Common myeloid progenitor, CD34-positive (primary cell): ENCODE measurements at regions not wholly inside any gene's neighbourhood (a gene's known extent, or its start where the extent isn't known, plus 50 kb on each side); places are given as distances from the start of the nearest gene placed in this dataset.

ENCODE experiments used
- CTCF ChIA-PET: fragments of 350-600 bp; sonication (Branson Sonifier 250); formaldehyde crosslinking; loops from one replicate; lab custom pipeline; 2021; ENCODE audit warnings: antibody characterized with exemption; lab: Charles Lee
- POLR2A ChIA-PET: fragments of 350-600 bp; sonication (Branson Sonifier 250); formaldehyde crosslinking; loops from one replicate; lab custom pipeline; 2021; ENCODE audit warnings: antibody characterized with exemption; lab: Charles Lee
- DNase-seq, 3 donors: peaks; one replicate each; pipeline versions ENCODE4 v3.0.0 to v3.0.0-alpha.2; 2013
- H3K27ac ChIP-seq, 2 experiments: 1 replicate in 1 of 2; 2 replicates in 1 of 2; pipeline ENCODE4 v1.7.0; 2013; ENCODE audit warnings: inconsistent platforms in 2 of 2, low read length in 2 of 2, mild to moderate bottlenecking in 2 of 2, low read depth in 1 of 2, moderate library complexity in 1 of 2; ENCODE audit not compliant: severe bottlenecking in 2 of 2, insufficient read depth in 1 of 2, poor library complexity in 1 of 2
- H3K27me3 ChIP-seq, 5 experiments: replicated peaks in 2 of 5; 1 replicate in 3 of 5; 2 replicates in 2 of 5; pipeline versions ENCODE4 v1.6.1 to v1.7.0; 2013; ENCODE audit warnings: low read length in 4 of 5, mild to moderate bottlenecking in 2 of 5, moderate library complexity in 2 of 5, inconsistent platforms in 1 of 5; ENCODE audit not compliant: insufficient read depth in 5 of 5, control insufficient read depth in 4 of 5
- H3K36me3 ChIP-seq, 4 experiments: 1 replicate in 2 of 4; 2 replicates in 2 of 4; pipeline versions ENCODE4 v1.6.1 to v1.7.0; 2013; ENCODE audit warnings: low read length in 3 of 4, control low read depth in 1 of 4, mild to moderate bottlenecking in 1 of 4; ENCODE audit not compliant: control insufficient read depth in 4 of 4, insufficient read depth in 4 of 4
- H3K4me1 ChIP-seq, 4 experiments: 1 replicate in 3 of 4; 2 replicates in 1 of 4; pipeline versions ENCODE4 v1.6.1 to v1.7.1; 2013; ENCODE audit warnings: low read length in 3 of 4, mild to moderate bottlenecking in 3 of 4, control low read depth in 1 of 4, inconsistent platforms in 1 of 4, moderate library complexity in 1 of 4; ENCODE audit not compliant: control insufficient read depth in 4 of 4, insufficient read depth in 4 of 4; ENCODE audit errors: control extremely low read depth in 1 of 4
- H3K4me3 ChIP-seq, 7 experiments: 1 replicate in 4 of 7; 2 replicates in 3 of 7; pipeline versions ENCODE4 v1.5.1 to v1.7.0; 2013; ENCODE audit warnings: mild to moderate bottlenecking in 7 of 7, low read length in 6 of 7, moderate library complexity in 6 of 7, inconsistent platforms in 2 of 7, low read depth in 2 of 7, control low read depth in 1 of 7; ENCODE audit not compliant: insufficient read depth in 4 of 7, control insufficient read depth in 1 of 7; ENCODE audit errors: extremely low read depth in 1 of 7
- H3K9me3 ChIP-seq, 5 experiments: 1 replicate in 4 of 5; 2 replicates in 1 of 5; pipeline versions ENCODE4 v1.6.1 to v1.7.1; 2013; ENCODE audit warnings: low read length in 4 of 5, mild to moderate bottlenecking in 2 of 5, inconsistent platforms in 1 of 5, low read depth in 1 of 5, moderate library complexity in 1 of 5; ENCODE audit not compliant: control insufficient read depth in 4 of 5, insufficient read depth in 2 of 5; ENCODE audit errors: control extremely low read depth in 1 of 5
- WGBS: methylation state at CpG from one replicate; pipeline ENCODE4 v1.1.5; 2013; ENCODE audit not compliant: insufficient coverage; 5-methylcytosine and 5-hydroxymethylcytosine counted together

DNA sequence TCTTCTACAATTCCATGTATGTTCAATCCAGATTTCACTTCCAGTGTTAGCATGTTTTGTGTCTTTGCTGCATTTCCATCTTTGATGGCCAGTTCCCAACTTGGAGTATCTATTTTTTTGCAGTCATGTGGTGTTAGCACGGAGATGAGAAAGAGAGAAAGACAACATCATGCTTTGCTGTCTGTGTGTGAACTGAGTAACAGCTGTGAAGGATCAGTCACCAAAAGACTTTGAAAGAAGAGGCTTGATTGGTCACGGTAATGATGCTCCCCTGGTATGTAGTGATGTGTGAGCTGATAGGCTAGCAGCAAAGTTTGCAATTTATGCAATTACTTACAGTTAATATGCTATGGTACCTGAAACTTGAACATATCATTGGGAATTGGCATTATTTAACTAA is 731.3 kb upstream of the NRSN1 start:
- H3K36me3 ChIP-seq, result no peaks in the 10 kb centered on the region
- POLR2A ChIA-PET, result no interaction called here
- WGBS, result 100% methylated on average over 2 of the region's 2 CpGs
- CTCF ChIA-PET, result no interaction called here
- no peaks in the 10 kb centered on the region for H3K4me1 ChIP-seq
- no peak for DNase-seq
- no peak overlapping the region for H3K4me3 ChIP-seq
- no peaks in the 10 kb centered on the region for H3K27me3 ChIP-seq
- no peaks in the 10 kb centered on the region for H3K9me3 ChIP-seq
- H3K27ac ChIP-seq, result no peak overlapping the region

DNA sequence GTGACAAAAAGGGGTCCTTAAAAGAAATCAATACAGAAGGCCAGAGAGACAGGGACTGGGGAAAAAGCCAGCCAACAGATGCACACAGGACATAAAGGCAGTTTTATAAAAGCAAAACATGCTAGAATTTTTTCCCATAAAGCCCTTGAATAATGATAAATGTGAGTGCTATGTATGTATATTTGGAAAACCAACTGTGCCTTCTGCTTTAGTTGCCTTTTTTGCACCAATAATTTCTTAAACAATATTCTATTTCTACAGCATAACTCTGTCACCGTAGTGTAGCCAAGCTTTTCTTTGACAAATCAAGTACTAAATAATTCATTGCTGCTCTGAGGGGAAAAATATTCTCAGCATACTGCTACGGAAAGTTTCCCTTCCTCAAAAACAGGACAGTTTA is 730.6 kb upstream of the NRSN1 start:
- Histone ChIP-seq H3K4me1 (no peaks in the 10 kb centered on the region), H3K36me3 (no peaks in the 10 kb centered on the region), H3K9me3 (no peaks in the 10 kb centered on the region), H3K27ac (no peak overlapping the region), H3K27me3 (no peaks in the 10 kb centered on the region), H3K4me3 (no peak overlapping the region)
- WGBS, result 100% methylated on average over 2 of the region's 2 CpGs
- ChIA-PET POLR2A (no interaction called here), CTCF (no interaction called here)
- DNase-seq, result no peak

DNA sequence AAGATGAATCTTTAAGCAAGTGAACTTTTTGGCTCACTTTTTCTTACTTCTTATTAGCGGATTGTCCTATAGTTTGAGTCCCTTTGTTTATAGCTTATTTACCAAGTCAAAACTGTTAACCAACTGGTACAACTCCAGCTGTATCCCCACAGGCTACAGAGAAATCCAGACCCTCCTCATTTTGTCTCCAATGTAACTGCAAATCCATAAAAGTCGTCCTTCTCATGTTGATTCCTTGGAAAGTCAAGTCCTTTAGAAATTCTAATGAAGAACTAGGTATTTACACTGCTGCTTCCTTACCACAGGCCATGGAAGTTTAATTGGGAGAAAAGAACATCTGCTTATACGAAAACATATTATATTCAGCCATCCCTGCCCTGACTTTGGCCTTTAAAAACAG is 729.1 kb upstream of the NRSN1 start:
- Histone ChIP-seq H3K36me3 (no peaks in the 10 kb centered on the region), H3K27ac (no peak overlapping the region), H3K9me3 (no peaks in the 10 kb centered on the region), H3K4me1 (no peaks in the 10 kb centered on the region), H3K27me3 (no peaks in the 10 kb centered on the region), H3K4me3 (no peak overlapping the region)
- DNase-seq, result no peak
- ChIA-PET POLR2A (no interaction called here), CTCF (no interaction called here)
- WGBS, result 86% methylated on average over 3 of the region's 3 CpGs

DNA sequence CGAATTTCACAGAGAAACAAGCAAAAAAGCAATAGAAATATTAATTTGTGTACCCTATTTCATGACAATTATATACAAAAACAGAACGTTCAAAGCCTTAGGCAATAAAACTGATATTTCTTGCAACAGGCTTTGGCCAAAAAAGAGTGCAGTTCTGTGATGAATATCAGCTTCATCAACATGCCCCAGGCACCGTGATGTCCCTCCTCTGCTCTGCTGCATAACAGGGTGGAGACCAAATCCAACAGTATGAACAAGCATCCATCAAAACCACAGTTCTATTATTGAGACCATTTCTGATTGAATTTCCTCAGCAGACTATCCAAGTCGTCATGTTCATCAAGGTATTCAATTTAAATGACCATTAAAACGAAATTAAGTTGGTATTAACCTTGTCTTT is 722.6 kb upstream of the NRSN1 start:
- ChIA-PET POLR2A (no interaction called here), CTCF (interaction anchor here (1.6 kb wide), 1 partner anchor 10 kb away, joined by 5 read pairs; no protein-coding TSS in a partner anchor)
- no peaks in the 10 kb centered on the region for H3K9me3 ChIP-seq
- H3K4me3 ChIP-seq, result no peak overlapping the region
- H3K36me3 ChIP-seq, result no peaks in the 10 kb centered on the region
- DNase-seq, result no peak
- WGBS, result 95% methylated on average over 2 of the region's 5 CpGs
- H3K27me3 ChIP-seq, result no peaks in the 10 kb centered on the region
- peaks cover 0 to 3% (median 0%) of the 10 kb centered on the region in 4 experiments for H3K4me1 ChIP-seq
- H3K27ac ChIP-seq, result no peak overlapping the region

DNA sequence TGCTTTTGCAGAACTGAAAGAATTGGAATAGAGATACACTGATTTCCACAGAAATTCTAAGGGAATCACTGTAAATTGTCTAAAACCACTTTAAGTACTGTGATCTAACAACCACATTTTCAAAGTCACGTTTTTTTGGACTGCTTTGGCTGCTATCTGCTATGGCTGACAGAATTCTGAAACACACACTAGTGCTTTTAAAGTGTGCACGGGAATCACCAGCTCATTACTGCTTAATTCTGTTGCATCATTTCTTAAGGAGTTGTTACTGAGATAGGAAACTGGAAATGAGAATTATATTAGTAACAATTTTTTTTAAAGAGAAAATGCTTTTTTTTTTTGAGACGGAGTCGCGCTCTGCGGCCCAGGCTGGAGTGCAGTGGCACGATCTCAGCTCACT is 716.5 kb upstream of the NRSN1 start:
- WGBS, result 75% methylated on average over 1 of the region's 7 CpGs

DNA sequence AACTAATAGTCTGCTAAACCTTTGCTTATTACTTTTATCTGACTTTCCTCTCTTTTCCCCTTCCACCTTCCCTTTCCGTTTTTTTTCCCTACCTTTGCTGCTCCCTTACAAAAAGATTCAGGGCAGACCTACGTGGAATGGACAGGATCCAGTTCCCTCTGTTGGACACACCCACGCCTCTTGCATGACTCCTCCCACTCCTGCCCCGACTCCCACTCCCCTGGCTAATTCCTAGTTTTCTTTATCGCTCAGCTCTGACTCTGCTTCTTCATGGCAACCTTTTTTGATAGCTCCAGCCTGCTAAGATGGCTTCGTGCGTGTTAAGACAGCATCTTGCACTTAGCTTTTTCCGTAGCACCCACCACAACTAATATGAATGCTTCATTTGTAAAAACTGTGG is 715.6 kb upstream of the NRSN1 start:
- Histone ChIP-seq H3K9me3 (no peaks in the 10 kb centered on the region), H3K27ac (no peak overlapping the region), H3K4me1 (peaks cover 0 to 18% (median 7%) of the 10 kb centered on the region in 4 experiments), H3K36me3 (no peaks in the 10 kb centered on the region), H3K27me3 (no peaks in the 10 kb centered on the region), H3K4me3 (no peak overlapping the region)
- ChIA-PET POLR2A (no interaction called here), CTCF (no interaction called here)
- WGBS, result 98% methylated on average over 7 of the region's 8 CpGs
- DNase-seq, result no peak

More for the DNA sequence above, 716.5 kb upstream of the NRSN1 start:
- H3K27ac ChIP-seq, result no peak overlapping the region
- no peaks in the 10 kb centered on the region for H3K27me3 ChIP-seq
- H3K9me3 ChIP-seq, result no peaks in the 10 kb centered on the region
- POLR2A ChIA-PET, result no interaction called here
- no peaks in the 10 kb centered on the region for H3K36me3 ChIP-seq
- CTCF ChIA-PET, result no interaction called here
- H3K4me3 ChIP-seq, result no peak overlapping the region
- H3K4me1 ChIP-seq, result peaks cover 0 to 17% (median 6%) of the 10 kb centered on the region in 4 experiments
- no peak for DNase-seq

DNA sequence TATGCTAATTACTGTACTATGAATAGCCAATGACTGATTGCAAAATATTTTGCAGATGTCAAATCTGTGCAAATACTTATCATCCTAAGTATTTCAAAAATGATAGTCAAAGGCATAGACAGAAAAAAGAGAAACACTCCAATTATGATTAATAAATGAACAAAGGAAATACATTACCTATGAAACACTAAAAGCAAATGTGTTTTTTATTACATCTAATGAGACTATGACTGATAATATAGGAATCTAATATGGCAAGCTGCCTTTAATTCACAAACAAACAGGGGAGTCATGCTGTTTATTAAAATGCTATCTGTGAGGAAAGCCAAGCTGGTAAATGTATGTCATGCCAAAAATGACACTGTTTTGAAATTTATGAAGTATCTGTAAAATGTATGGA is 713.2 kb upstream of the NRSN1 start:
- no peaks in the 10 kb centered on the region for H3K36me3 ChIP-seq
- POLR2A ChIA-PET, result interaction anchor here (0.6 kb wide), 1 partner anchor 59 kb away, joined by 5 read pairs; no protein-coding TSS in a partner anchor
- peaks cover 0 to 15% (median 7%) of the 10 kb centered on the region in 4 experiments for H3K4me1 ChIP-seq
- no peaks in the 10 kb centered on the region for H3K9me3 ChIP-seq
- H3K4me3 ChIP-seq, result no peak overlapping the region
- no peaks in the 10 kb centered on the region for H3K27me3 ChIP-seq
- H3K27ac ChIP-seq, result no peak overlapping the region
- DNase-seq, result no peak
- CTCF ChIA-PET, result interaction anchor here (1.7 kb wide), 1 partner anchor 10 kb away, joined by 5 read pairs; no protein-coding TSS in a partner anchor
